SU-DHL-6 (cell line): ENCODE measurements at regions not wholly inside any gene's neighbourhood (a gene's known extent, or its start where the extent isn't known, plus 50 kb on each side); places are given as distances from the start of the nearest gene placed in this dataset.

ENCODE experiments used
- CTCF ChIP-seq: fragments of 200-600 bp; sonication (generic); IDR thresholded peaks from one replicate; pipeline ENCODE4 v1.5.1; 2017; ENCODE audit warnings: antibody characterized with exemption, mild to moderate bottlenecking, low read length, moderate library complexity; ENCODE audit not compliant: insufficient read depth, poor library complexity, severe bottlenecking
- EZH2phosphoT487 ChIP-seq: fragments of 200-600 bp; sonication (generic), shearing (Covaris generic); conservative IDR thresholded peaks from 2 replicates; pipeline ENCODE4 v1.6.1; 2018; ENCODE audit warnings: mild to moderate bottlenecking, antibody characterized with exemption, low read length, moderate library complexity, mixed read lengths

GRCh38 chr14:30243207-30243606 is 315.6 kb upstream of the PRKD1 start:
- TF ChIP-seq CTCF (no peak), EZH2phosphoT487 (no peak)
